ENCODE measurements at regions not wholly inside any gene's neighbourhood (a gene's known extent, or its start where the extent isn't known, plus 50 kb on each side); places are given as distances from the start of the nearest gene placed in this dataset.

DNA sequence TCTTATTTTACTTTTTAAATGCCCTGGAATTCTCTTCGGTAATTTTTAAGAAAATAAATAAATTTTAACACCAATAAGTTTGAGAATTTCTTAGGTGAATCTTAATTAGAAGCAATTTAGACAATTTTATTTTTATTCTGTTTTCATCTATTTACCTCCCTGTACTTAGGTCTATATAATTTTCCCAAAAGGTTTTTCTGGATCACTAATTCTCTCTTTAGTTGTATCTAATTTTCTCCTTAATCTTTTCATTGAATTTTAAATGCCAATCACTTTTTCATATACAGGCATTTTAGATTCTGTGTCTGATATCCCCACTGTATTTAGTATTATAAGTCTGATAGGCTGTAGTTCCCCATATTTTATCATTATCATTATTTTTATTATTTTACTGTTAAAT lies 845.3 kb downstream of the TRIML1 start:
- no TSS peak for BruUV-seq (replicated peaks)
- Histone ChIP-seq H3K9me2 (ENCODE audit: insufficient read depth) (no peaks in the 10 kb centered on the region), H3K4me2 (ENCODE audit: low read length) (no peak overlapping the region), H3K27ac (ENCODE audit: low read depth, low read length) (no peak overlapping the region), H3K9me3 (ENCODE audit: control insufficient read depth in 1 of 2, insufficient read depth in 1 of 2, low read depth in 1 of 2, low read length in 2 of 2) (no peaks in the 10 kb centered on the region; a peak in 1 of 4 replicates), H3K4me3 (replicated peaks in 1 of 2; ENCODE audit: low read depth in 1 of 2, low read length in 2 of 2) (no peak overlapping the region), H4K20me1 (ENCODE audit: insufficient read depth) (no peaks in the 10 kb centered on the region), H2AFZ (ENCODE audit: low read depth, low read length, poor library complexity, severe bottlenecking) (no peak overlapping the region), H3K27me3 (ENCODE audit: insufficient read depth, low read length) (no peaks in the 10 kb centered on the region), H3K79me2 (ENCODE audit: insufficient read depth, low read length) (no peaks in the 10 kb centered on the region), H3K9ac (ENCODE audit: low read length) (no peak overlapping the region), H3K4me1 (ENCODE audit: control insufficient read depth in 1 of 2, insufficient read depth in 2 of 2, low read length in 2 of 2) (no peaks in the 10 kb centered on the region), H3K36me3 (ENCODE audit: control insufficient read depth in 1 of 2, insufficient read depth in 2 of 2, low read length in 2 of 2) (no peaks in the 10 kb centered on the region)
- ATAC-seq, result no peak
- TF ChIP-seq, protein P1, sequence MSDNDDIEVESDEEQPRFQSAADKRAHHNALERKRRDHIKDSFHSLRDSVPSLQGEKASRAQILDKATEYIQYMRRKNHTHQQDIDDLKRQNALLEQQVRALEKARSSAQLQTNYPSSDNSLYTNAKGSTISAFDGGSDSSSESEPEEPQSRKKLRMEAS (IDR thresholded peaks at IDR 0.05), result no peak
- TF ChIP-seq ZNF274 (IDR thresholded peaks at IDR 0.05; ENCODE audit: low read depth, low read length) (no peak), ZFX (IDR thresholded peaks at IDR 0.05) (no peak), SIN3A (IDR thresholded peaks at IDR 0.05; ENCODE audit: low read depth) (no peak), EGR1 (IDR thresholded peaks at IDR 0.05; ENCODE audit: low read depth) (no peak), CEBPB (IDR thresholded peaks at IDR 0.05; ENCODE audit: low read depth) (no peak), TCF7L2 (IDR thresholded peaks at IDR 0.05; ENCODE audit: borderline replicate concordance, extremely low read depth, insufficient read depth, insufficient read length) (no peak), YY1 (IDR thresholded peaks at IDR 0.05; ENCODE audit: extremely low read depth, insufficient replicate concordance, low read depth, low read length) (no peak), SP1 (IDR thresholded peaks at IDR 0.05; ENCODE audit: low read depth) (no peak), POLR2AphosphoS5 (IDR thresholded peaks at IDR 0.05; ENCODE audit: low read depth, low read length) (no peak), EZH2 (IDR thresholded peaks at IDR 0.05) (no peak), RAD21 (IDR thresholded peaks at IDR 0.05; ENCODE audit: low read depth) (no peak), JUND (IDR thresholded peaks at IDR 0.05) (no peak), EZH2phosphoT487 (IDR thresholded peaks at IDR 0.05; ENCODE audit: borderline replicate concordance) (no peak), POLR2A (IDR thresholded peaks at IDR 0.05; ENCODE audit: borderline replicate concordance, extremely low read depth, insufficient read depth, insufficient read length) (no peak), ELF1 (IDR thresholded peaks at IDR 0.05; ENCODE audit: borderline replicate concordance, low read depth) (no peak), FOSL1 (IDR thresholded peaks at IDR 0.05; ENCODE audit: low read depth) (no peak)
- TF ChIP-seq, protein P2, sequence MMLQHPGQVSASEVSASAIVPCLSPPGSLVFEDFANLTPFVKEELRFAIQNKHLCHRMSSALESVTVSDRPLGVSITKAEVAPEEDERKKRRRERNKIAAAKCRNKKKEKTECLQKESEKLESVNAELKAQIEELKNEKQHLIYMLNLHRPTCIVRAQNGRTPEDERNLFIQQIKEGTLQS (IDR thresholded peaks at IDR 0.05), result no peak
- TF ChIP-seq, protein P3, sequence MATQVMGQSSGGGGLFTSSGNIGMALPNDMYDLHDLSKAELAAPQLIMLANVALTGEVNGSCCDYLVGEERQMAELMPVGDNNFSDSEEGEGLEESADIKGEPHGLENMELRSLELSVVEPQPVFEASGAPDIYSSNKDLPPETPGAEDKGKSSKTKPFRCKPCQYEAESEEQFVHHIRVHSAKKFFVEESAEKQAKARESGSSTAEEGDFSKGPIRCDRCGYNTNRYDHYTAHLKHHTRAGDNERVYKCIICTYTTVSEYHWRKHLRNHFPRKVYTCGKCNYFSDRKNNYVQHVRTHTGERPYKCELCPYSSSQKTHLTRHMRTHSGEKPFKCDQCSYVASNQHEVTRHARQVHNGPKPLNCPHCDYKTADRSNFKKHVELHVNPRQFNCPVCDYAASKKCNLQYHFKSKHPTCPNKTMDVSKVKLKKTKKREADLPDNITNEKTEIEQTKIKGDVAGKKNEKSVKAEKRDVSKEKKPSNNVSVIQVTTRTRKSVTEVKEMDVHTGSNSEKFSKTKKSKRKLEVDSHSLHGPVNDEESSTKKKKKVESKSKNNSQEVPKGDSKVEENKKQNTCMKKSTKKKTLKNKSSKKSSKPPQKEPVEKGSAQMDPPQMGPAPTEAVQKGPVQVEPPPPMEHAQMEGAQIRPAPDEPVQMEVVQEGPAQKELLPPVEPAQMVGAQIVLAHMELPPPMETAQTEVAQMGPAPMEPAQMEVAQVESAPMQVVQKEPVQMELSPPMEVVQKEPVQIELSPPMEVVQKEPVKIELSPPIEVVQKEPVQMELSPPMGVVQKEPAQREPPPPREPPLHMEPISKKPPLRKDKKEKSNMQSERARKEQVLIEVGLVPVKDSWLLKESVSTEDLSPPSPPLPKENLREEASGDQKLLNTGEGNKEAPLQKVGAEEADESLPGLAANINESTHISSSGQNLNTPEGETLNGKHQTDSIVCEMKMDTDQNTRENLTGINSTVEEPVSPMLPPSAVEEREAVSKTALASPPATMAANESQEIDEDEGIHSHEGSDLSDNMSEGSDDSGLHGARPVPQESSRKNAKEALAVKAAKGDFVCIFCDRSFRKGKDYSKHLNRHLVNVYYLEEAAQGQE (IDR thresholded peaks at IDR 0.05; ENCODE audit: low read depth), result no peak
- TF ChIP-seq, protein P4, sequence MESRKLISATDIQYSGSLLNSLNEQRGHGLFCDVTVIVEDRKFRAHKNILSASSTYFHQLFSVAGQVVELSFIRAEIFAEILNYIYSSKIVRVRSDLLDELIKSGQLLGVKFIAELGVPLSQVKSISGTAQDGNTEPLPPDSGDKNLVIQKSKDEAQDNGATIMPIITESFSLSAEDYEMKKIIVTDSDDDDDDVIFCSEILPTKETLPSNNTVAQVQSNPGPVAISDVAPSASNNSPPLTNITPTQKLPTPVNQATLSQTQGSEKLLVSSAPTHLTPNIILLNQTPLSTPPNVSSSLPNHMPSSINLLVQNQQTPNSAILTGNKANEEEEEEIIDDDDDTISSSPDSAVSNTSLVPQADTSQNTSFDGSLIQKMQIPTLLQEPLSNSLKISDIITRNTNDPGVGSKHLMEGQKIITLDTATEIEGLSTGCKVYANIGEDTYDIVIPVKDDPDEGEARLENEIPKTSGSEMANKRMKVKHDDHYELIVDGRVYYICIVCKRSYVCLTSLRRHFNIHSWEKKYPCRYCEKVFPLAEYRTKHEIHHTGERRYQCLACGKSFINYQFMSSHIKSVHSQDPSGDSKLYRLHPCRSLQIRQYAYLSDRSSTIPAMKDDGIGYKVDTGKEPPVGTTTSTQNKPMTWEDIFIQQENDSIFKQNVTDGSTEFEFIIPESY (IDR thresholded peaks at IDR 0.05; ENCODE audit: extremely low read depth, insufficient replicate concordance, low read length), result no peak
- CTCF ChIA-PET, result no interaction called here
- RAD21 ChIA-PET (ENCODE audit: low non-redundant PET in 1 of 2, low total read pairs in 2 of 2, uncharacterized antibody in 2 of 2, unreplicated experiment in 2 of 2), result no interaction called here
- intact Hi-C loops (cut with micrococcal nuclease), result no loop called here
- DNase-seq (ENCODE audit: low read depth, low spot score), result no peak
- POLR2A ChIA-PET, result no interaction called here
